ENCODE measurements at regions not wholly inside any gene's neighbourhood (a gene's known extent, or its start where the extent isn't known, plus 50 kb on each side); places are given as distances from the start of the nearest gene placed in this dataset.

DNA sequence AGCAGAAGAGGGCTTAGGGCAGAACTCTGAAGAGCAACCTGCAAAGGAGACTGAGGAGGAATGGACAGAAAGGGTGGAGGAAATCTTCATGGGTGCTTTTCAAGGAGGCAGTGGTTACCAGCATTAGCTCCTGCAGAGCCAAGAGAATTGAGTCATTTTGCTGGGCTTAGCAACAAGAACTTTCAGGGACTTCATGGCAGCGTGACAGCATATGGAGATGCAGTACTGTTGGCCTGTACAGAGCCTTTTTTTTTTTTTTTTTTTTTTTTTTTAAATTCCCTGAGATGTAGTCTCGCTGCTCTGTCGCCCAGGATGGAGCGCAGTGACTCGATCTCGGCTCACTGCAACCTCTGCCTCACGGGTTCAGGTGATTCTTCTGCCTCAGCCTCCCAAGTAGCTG is 296.0 kb upstream of the DMRT1 start:
- Histone ChIP-seq H3K4me1 (peaks cover 23 to 47% (median 35%) of the 10 kb centered on the region in 4 donors), H3K36me3 (no peaks in the 10 kb centered on the region), H3K27ac (peak overlapping the region in 3 of 5 donors; percentile 28 to 52 (median 36)), H3K27me3 (no peaks in the 10 kb centered on the region), H3K4me3 (no peak overlapping the region), H3K9me3 (no peaks in the 10 kb centered on the region)
- intact Hi-C loops (cut with DNase I; ENCODE audit: low total_unique reads) = loop anchor here (10.0 kb wide), 1 partner anchor 141 kb away; no protein-coding TSS in a partner anchor
- DNase-seq = peak in 1 of 2 donors; percentile 52
- 66 to 81% (median 73%) methylated on average over 7 of the region's 7 CpGs for WGBS, 5 donors
- no peak for TF ChIP-seq EP300 (IDR thresholded peaks at IDR 0.05)
- TF ChIP-seq, protein P1, sequence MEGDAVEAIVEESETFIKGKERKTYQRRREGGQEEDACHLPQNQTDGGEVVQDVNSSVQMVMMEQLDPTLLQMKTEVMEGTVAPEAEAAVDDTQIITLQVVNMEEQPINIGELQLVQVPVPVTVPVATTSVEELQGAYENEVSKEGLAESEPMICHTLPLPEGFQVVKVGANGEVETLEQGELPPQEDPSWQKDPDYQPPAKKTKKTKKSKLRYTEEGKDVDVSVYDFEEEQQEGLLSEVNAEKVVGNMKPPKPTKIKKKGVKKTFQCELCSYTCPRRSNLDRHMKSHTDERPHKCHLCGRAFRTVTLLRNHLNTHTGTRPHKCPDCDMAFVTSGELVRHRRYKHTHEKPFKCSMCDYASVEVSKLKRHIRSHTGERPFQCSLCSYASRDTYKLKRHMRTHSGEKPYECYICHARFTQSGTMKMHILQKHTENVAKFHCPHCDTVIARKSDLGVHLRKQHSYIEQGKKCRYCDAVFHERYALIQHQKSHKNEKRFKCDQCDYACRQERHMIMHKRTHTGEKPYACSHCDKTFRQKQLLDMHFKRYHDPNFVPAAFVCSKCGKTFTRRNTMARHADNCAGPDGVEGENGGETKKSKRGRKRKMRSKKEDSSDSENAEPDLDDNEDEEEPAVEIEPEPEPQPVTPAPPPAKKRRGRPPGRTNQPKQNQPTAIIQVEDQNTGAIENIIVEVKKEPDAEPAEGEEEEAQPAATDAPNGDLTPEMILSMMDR (IDR thresholded peaks at IDR 0.05) = no peak
- TF ChIP-seq POLR2AphosphoS5 (IDR thresholded peaks at IDR 0.05) = no peak
- no peak for TF ChIP-seq POLR2A (IDR thresholded peaks at IDR 0.05)

DNA sequence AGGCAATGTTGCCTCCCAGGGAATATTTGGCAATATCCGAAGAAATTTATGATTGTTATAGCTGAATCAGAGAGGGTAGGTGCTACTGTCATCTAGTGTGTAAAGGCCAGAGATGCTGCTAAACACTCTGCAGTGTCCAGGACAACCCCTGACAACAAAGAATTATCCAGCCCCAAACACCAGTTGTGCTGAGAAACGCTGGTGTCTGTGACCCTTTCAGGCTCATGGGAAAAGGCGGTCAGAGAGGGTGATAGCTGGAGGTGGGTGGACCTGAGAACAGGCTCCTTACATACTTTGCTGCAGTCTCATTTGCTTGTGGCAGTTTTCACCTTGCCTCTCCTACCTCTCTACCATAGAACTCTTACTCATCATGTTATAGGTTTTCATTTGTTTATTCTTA is 295.3 kb upstream of the DMRT1 start:
- no peak for TF ChIP-seq EP300 (IDR thresholded peaks at IDR 0.05)
- no peak for TF ChIP-seq POLR2AphosphoS5 (IDR thresholded peaks at IDR 0.05)
- TF ChIP-seq POLR2A (IDR thresholded peaks at IDR 0.05) = no peak
- TF ChIP-seq, protein P1 (IDR thresholded peaks at IDR 0.05) = no peak
- Histone ChIP-seq H3K9me3 (no peaks in the 10 kb centered on the region), H3K4me1 (peaks cover 23 to 54% (median 37%) of the 10 kb centered on the region in 4 donors), H3K36me3 (no peaks in the 10 kb centered on the region), H3K27me3 (no peaks in the 10 kb centered on the region), H3K27ac (peak overlapping the region in 3 of 5 donors; percentile 26 to 52 (median 36)), H3K4me3 (no peak overlapping the region)
- WGBS, 5 donors = 56 to 69% (median 62%) methylated on average over 3 of the region's 3 CpGs
- no peak for DNase-seq
- intact Hi-C loops (cut with DNase I; ENCODE audit: low total_unique reads) = loop anchor here (10.0 kb wide), 1 partner anchor 141 kb away; no protein-coding TSS in a partner anchor

DNA sequence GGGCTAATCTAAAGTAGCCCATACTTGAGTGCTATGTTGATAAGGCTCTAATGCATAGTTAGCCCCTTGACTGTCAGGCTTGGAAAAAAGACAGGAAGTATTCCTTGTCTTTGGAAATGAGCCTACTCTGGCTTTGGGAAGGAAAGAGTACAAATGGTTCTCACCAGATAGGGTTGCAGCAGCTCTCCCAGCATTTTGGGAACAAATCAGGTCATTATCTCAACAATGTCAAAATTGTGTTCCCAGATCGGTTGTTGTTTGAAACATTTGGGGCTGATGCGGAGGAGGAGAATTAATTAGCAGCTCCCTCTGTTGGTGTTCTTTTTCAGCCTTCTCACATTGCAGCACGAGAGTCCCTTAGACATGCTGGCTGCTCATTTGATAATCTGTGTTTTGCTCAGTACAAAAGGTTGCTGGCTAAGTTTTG is 294.7 kb upstream of the DMRT1 start:
- no peak overlapping the region for H3K4me3 ChIP-seq
- no peak for TF ChIP-seq EP300 (IDR thresholded peaks at IDR 0.05)
- TF ChIP-seq POLR2AphosphoS5 (IDR thresholded peaks at IDR 0.05) = peak in 2 of 3 donors; percentile 19
- TF ChIP-seq, protein P1 (IDR thresholded peaks at IDR 0.05) = peak in 1 of 7 experiments; percentile 36
- TF ChIP-seq POLR2A (IDR thresholded peaks at IDR 0.05) = no peak
- H3K36me3 ChIP-seq = no peaks in the 10 kb centered on the region
- DNase-seq = peak in 1 of 2 donors; percentile 76
- peaks cover 23 to 60% (median 39%) of the 10 kb centered on the region in 4 donors for H3K4me1 ChIP-seq
- no peaks in the 10 kb centered on the region for H3K9me3 ChIP-seq
- intact Hi-C loops (cut with DNase I; ENCODE audit: low total_unique reads) = loop anchor here (10.0 kb wide), 1 partner anchor 142 kb away; no protein-coding TSS in a partner anchor
- peak overlapping the region in 4 of 5 donors; percentile 17 to 52 (median 31) for H3K27ac ChIP-seq
- WGBS, 5 donors = 8 to 15% (median 11%) methylated on average over 3 of the region's 3 CpGs
- H3K27me3 ChIP-seq = no peaks in the 10 kb centered on the region

DNA sequence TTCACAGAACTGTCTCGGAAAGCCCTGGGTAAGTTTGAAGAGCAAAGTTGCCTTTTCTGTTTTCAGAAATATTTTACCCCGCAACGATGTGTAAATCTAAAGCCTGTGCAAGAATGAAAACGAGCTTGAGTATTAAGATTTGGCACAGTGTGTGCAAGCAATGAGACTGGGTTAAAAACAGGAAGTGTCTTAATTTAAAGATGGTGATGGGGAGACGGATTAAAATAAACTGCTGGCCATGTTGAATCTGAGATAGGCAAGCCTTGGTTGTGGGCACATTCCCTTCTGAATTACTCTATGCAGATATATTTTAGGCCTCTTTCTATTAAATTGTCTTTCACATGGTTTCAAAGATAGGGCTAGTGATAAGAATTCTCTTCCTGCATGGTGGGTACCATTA is 294.2 kb upstream of the DMRT1 start:
- 46 to 66% (median 60%) methylated on average over 5 of the region's 5 CpGs for WGBS, 5 donors
- no peak for DNase-seq
- peaks cover 28 to 65% (median 41%) of the 10 kb centered on the region in 4 donors for H3K4me1 ChIP-seq
- no peaks in the 10 kb centered on the region for H3K36me3 ChIP-seq
- no peaks in the 10 kb centered on the region for H3K27me3 ChIP-seq
- TF ChIP-seq POLR2AphosphoS5 (IDR thresholded peaks at IDR 0.05) (no peak), POLR2A (IDR thresholded peaks at IDR 0.05) (no peak), EP300 (IDR thresholded peaks at IDR 0.05) (no peak)
- TF ChIP-seq, protein P1 (IDR thresholded peaks at IDR 0.05) = no peak
- intact Hi-C loops (cut with DNase I; ENCODE audit: low total_unique reads) = loop anchor here (10.0 kb wide), 1 partner anchor 143 kb away; no protein-coding TSS in a partner anchor
- H3K27ac ChIP-seq = peak overlapping the region in 3 of 5 donors; percentile 17 to 36 (median 24)
- H3K4me3 ChIP-seq = no peak overlapping the region
- H3K9me3 ChIP-seq = no peaks in the 10 kb centered on the region
